GM06990 (cell line): ENCODE measurements at regions not wholly inside any gene's neighbourhood (a gene's known extent, or its start where the extent isn't known, plus 50 kb on each side); places are given as distances from the start of the nearest gene placed in this dataset.

Experiments used
- DNase-seq: peaks from one replicate; pipeline ENCODE4 v3.0.0-alpha.2; 2011; ENCODE audit not compliant: insufficient read length; ENCODE audit errors: extremely low read depth
- H3K27me3 ChIP-seq: replicated peaks from 2 replicates; pipeline ENCODE4 v1.6.0; 2011; ENCODE audit warnings: low read length; ENCODE audit not compliant: control insufficient read depth, insufficient read depth
- H3K36me3 ChIP-seq: 2 replicates; pipeline ENCODE4 v1.5.1; 2011; ENCODE audit warnings: low read length; ENCODE audit not compliant: control insufficient read depth, insufficient read depth
- H3K4me3 ChIP-seq: replicated peaks from 2 replicates; pipeline ENCODE4 v1.5.1; 2011; ENCODE audit warnings: low read depth, mild to moderate bottlenecking, control low read depth, low read length
- TF ChIP-seq, protein P1 (sequence below): IDR thresholded peaks from 2 replicates; pipeline ENCODE4 v1.5.1; 2011; ENCODE audit warnings: low read length, control low read depth, mild to moderate bottlenecking, inconsistent platforms; ENCODE audit not compliant: insufficient read depth, poor library complexity, severe bottlenecking

DNA sequence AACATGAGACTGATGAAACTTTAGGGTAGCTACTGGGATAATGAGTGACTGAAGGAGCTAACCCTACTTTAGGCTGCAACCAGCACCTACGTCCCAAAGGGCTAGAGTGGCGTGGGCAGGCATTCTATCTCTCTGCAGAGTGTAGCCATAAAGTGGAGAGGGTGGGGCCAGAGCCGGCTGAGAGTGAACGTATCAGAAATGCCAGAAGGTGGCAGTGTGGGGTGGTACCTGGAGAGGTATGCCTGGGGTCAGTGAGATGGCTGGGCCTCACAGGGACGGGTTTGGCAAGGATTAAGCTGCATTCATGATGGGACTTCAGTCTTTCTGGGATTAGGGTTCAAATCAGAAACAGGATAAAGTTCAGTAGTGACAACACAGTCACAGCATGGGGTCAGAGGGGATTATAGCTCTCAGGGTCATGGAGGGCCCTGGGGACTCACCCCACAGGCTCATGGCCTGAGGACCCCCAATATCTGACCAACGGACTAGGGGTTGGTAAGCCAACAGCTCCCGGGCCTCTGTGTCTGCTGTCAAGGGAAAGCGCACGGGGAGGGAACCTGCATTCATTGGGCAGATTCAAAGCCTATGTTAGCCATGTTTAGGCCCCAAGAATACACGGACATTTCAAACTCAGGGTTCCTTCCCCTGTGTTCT is 86.5 kb upstream of the FOXB1 start:
- no peak for DNase-seq
- TF ChIP-seq, protein P1, sequence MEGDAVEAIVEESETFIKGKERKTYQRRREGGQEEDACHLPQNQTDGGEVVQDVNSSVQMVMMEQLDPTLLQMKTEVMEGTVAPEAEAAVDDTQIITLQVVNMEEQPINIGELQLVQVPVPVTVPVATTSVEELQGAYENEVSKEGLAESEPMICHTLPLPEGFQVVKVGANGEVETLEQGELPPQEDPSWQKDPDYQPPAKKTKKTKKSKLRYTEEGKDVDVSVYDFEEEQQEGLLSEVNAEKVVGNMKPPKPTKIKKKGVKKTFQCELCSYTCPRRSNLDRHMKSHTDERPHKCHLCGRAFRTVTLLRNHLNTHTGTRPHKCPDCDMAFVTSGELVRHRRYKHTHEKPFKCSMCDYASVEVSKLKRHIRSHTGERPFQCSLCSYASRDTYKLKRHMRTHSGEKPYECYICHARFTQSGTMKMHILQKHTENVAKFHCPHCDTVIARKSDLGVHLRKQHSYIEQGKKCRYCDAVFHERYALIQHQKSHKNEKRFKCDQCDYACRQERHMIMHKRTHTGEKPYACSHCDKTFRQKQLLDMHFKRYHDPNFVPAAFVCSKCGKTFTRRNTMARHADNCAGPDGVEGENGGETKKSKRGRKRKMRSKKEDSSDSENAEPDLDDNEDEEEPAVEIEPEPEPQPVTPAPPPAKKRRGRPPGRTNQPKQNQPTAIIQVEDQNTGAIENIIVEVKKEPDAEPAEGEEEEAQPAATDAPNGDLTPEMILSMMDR: peak; percentile 74
- Histone ChIP-seq H3K36me3 (no peaks in the 10 kb centered on the region), H3K4me3 (no peak overlapping the region), H3K27me3 (no peaks in the 10 kb centered on the region)

DNA sequence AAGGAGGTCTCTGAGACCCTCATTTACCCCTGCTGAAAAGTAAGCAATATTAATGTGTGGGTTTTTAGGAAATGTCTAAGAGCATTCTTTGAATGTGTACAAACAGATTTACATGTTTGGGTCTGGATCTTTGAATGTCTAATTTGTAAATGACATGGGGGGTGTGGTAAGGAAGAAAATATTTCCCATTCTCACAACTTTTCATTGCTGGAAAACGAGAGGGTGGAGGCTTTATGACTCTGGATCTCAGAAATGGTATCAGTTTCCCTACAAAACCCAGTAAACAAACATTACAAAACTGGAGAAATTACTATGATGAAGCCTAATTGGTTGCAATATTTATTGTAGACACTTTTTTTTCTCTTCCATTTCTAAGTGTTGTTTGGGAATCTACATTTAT is 98.1 kb upstream of the FOXB1 start:
- DNase-seq: no peak
- Histone ChIP-seq H3K36me3 (no peaks in the 10 kb centered on the region), H3K27me3 (peaks cover 2% of the 10 kb centered on the region), H3K4me3 (no peak overlapping the region)
- TF ChIP-seq, protein P1: no peak

DNA sequence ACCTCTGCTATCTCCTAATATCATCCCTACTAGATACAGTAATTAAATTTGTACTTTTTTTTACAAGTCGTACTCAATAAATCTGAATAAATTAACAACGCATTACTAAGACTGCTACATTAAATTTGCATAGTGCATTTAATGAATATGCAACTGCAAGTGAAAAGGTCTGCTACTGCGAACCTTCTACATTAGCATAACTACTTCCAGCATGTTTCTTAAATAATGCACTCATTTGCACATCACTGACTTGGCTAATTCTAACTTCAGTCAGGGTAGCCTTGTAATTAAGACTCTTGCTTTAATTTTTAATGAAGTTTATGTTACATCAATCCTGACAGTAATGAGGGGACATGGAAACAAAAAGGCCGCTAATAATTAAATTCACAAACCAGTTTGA is 98.9 kb upstream of the FOXB1 start:
- no peak for DNase-seq
- Histone ChIP-seq H3K36me3 (no peaks in the 10 kb centered on the region), H3K4me3 (no peak overlapping the region), H3K27me3 (peaks cover 3% of the 10 kb centered on the region)
- TF ChIP-seq, protein P1: no peak

DNA sequence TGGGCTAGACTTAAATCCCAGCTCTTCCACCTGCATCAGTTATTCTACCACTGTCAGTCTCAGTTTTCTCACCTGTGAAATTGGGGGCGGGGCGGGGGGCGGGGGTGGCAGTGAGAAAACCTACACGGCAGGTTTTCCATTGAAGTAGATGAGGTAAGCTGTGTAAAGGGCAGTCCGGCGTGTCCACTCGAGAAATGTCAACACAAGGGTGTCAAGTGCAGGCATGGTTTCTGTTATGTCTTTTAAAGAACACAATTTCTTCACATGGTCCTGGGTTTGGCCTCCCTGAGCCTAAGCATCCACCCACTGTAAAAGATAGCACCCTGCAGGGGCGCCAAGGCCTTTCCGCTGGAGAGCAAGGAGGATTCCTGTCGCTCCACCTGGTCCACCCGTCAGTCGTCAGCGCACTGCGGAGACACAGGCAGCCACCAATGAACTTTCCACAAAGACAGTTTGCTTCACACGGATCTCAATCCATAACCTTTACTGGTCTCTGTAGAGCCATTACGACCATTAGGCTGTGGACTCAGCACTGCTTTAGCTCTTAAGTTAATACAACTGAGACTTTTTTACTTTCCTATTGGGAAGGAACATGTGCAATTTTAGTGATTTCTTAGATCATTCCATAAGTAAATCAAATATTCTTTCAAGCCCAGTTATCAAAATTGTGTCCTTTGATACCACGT is 99.5 kb upstream of the FOXB1 start:
- Histone ChIP-seq H3K4me3 (no peak overlapping the region), H3K27me3 (peaks cover 4% of the 10 kb centered on the region), H3K36me3 (no peaks in the 10 kb centered on the region)
- TF ChIP-seq, protein P1: no peak
- no peak for DNase-seq

DNA sequence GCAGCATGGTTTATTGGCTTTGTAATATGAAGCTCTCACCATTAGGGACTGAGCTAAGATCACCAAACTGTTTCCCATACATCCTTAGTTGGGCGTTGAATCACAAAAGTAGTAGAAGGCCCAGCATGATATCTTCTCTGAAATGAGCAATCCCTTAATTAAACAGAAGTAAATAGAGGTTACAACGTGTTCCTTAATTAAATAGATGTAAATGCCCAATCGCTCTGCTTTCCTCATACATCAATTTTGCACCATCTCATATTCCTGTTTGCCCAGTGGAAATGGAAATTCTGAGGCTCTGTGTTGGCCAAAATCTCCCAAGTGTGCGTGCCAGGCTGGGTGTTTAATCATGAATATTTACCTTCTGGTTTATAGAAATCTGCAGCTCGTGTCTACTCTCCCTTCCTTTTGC is 107.4 kb upstream of the FOXB1 start:
- H3K36me3 ChIP-seq: no peaks in the 10 kb centered on the region
- H3K4me3 ChIP-seq: no peak overlapping the region
- TF ChIP-seq, protein P1: no peak
- H3K27me3 ChIP-seq: peaks cover 2% of the 10 kb centered on the region; the same call in 1 of the 2 replicates
- DNase-seq: no peak

DNA sequence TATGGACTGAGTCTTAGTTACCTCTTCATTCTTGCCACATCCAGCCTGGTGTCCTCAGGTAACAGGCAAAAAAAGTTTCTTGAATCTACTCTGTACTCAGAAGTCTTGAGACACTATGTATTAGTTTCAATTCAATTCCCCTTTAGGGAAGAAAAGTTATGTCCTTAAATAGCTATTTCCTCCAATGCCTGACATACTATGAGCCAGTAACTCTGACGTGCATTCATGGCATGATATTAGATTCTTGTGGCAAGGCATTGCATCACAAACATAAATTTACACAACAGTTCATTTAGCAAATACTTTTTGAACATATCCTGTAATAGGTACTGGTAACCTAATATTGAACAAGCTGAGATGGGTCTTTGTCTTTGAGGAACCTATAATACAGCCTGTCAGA is 109.3 kb upstream of the FOXB1 start:
- DNase-seq: no peak
- TF ChIP-seq, protein P1: no peak
- Histone ChIP-seq H3K27me3 (no peaks in the 10 kb centered on the region), H3K4me3 (no peak overlapping the region), H3K36me3 (no peaks in the 10 kb centered on the region)
